Ecto neural progenitor cell (in vitro differentiated cells): ENCODE measurements at regions not wholly inside any gene's neighbourhood (a gene's known extent, or its start where the extent isn't known, plus 50 kb on each side); places are given as distances from the start of the nearest gene placed in this dataset.

ENCODE experiments used
- DNase-seq: peaks from one replicate; pipeline ENCODE4 v3.0.0-alpha.2; 2018; ENCODE audit warnings: low spot score

DNA sequence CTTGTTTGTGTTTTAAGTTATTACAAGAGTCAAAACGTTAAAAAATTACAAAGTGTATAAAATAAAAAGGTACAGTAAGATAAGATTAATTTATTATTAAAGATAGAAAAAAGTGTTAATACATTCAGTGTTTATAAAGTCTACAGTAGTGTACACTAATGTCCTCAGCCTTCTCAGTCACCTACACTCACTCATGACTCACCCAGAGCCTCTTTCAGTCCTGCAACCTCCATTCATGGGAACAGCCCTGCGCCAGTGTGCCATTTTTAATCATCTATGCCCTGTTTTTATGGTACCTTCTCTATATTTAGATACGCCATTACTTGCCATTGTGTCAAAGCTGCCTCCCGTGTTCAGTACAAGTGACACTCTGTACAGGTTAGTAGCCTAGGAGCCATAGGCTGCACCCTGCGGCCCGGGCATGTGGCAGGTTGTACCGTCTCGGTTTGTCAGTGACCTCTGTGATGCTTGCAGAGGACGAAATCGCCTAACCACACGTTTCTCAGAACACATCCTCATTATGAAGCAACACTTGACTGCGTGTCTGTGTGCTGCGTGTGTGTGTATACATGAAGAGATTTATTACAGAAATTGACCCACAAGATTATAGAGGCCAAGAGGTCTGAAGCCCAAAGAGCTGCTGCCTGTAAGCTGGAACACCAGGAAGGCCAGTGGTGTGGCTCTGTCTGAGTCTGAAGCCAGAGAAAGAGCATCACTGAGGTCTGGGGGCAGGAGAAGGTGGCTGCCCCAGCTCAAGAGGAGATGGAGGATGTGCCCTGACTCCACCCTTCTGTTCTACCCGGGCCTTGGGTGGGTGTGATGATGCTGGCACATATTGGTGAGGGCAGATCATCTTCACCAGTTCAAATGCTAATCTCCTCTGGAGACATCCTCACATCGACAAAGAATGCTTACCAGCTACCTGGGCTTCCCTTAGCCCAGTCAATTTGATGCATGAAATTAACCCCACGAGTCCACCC is 116.6 kb upstream of the C14orf180 start:
- peak; percentile 37 for DNase-seq

DNA sequence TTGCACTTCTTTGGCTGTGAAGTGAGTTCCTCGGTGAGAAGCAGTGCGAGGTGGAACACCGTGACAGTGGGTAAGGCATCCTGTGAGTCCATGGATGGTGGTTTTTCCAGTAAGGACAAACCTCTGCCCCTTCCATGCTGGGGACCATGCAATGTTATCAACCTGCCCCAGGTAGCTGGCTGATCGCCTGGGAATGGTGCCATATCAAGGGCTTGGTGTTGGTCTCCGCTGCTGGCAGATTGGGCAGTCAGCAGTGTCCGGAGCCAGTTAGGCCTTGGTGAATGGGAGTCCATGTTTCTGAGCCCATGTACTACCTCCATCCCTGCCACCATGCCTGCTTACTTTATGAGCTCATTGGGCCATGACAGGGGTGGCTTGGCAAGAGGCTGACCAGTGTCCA is 114.7 kb upstream of the C14orf180 start:
- peak; percentile 30 for DNase-seq

DNA sequence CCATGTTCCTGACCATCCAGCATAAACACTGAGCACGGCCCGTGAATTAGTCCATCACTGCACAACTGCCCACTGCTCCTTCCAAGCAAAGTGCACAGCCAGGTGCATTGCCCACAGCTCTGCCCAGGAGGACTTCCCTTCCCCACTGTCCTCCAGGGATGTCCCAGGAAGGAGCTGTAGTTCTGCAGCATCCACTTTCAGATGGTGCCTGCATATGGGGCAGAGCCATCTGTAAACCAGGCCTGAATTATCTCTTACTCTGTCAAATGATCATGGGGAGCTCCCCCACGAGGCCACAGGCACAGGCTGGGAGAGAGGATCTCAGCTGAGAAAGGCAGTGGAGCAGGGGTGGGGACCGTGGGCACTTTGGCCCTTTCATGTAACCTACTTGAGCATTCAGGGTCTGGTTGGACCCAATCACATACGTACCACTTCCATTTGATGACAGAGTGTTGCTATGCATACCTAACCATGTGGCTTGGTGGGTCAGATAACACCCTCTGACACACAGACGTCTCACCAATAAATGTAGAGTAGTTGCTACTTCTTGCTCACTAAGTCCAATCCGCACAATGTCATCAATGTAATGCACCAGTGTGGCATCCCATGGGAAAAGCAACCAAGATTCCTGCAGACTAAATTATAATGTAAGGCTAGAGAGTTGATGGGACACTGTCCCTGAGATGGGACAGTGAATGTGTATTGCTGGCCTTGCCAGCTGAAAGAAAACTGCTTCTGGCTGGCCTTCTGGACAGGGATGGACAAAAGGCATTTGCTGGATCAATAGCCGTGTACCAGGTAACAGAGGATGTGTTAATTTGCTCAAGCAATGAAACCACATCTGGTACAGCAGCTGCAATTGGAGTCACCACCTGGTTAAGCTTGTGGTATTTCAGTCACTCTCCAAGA is 113.8 kb upstream of the C14orf180 start:
- no peak for DNase-seq

DNA sequence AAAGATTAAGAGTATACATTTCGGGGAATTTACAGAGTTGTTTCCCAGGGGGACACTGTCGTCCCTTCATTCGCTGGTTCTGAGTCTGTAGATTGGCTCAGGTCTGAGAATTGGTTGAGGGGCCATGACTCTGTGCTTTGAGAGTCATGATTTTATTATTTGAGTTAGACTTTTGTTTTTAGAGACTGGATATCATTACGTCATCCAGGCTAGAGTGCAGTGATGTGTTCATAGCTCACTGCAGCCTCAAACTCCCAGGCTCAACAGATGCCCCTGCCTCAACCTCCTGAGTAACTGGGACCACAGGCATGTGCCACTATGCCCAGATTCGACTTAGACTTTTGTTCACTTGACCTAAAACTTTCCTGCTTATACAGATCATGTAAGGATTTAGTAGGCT is 112.3 kb upstream of the C14orf180 start:
- no peak for DNase-seq

DNA sequence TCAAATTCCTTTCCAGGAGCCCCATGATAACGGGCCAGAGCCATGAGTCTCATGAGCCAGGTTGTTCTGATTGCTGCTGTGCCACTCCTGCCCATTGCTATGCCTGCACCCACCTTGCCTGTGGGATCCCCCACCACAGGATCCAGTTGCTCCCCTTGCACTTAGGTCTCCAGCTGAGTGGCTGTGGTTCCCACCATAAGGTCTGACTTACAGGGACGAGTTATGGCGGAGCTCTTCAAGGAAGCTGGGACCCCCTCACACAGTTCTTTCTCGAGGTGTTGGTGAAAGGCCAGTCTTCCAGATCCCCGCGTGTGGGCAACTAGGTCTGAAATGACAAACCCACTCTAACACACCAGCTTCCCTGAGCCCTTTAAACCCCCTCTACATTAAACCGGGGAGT is 111.9 kb upstream of the C14orf180 start:
- no peak for DNase-seq

DNA sequence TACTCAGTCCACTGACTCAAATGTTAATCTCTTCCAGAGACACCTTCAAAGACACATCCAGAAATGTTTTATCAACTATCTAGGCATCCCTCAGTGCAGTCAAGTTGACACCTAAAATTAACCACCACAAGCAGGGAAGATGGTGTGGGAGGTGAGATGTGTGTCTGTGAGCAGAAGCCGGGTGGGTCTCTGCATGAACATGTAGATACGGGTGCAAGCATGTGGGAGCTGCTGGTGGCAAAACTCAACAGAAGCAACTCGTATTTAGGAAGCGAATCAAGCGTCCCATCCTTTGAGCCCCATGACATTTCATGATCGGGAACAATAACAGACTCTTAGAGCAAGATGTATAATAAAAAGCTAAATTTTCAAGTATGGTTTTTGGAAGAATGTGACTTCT is 110.0 kb upstream of the C14orf180 start:
- DNase-seq = no peak

DNA sequence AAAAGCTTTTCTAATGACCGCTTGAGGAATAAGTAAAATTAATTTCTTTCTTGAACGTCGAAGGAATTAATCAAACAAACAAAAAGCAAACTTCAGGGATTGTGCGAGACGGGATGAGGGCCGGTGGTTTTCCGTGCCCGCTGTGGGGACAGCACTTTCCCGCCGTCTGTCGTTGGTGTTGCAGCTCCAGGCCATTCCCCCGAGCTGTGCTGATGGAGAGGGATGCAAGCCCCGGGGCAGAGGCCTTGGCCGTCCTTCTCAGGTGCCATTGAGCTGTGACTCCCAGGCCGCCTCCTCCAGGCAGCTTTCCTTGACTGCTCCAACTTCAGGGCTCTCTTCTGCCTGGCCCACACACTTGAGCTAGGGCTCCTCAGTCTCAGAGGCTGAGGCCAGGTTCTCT is 109.0 kb upstream of the C14orf180 start:
- no peak for DNase-seq

DNA sequence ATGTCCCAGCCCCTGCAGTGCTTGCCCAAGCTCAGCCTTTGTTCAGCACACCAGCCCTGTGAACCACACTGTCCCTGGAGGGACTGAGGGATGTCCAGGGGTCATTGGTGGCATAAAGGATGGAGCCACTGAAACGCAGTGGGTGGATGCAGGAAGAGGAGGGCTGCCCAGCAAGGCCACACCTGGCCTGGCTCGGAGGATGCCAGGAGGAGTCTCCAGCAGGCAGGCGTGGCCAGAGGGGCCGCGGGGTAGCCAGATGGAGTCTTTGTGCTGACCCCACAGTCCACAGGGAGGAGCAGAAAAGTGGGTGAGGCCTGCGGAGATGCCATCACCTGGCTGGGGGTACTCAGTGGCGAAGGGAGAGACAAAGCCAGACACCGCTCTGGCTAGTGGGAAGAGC is 108.5 kb upstream of the C14orf180 start:
- no peak for DNase-seq

DNA sequence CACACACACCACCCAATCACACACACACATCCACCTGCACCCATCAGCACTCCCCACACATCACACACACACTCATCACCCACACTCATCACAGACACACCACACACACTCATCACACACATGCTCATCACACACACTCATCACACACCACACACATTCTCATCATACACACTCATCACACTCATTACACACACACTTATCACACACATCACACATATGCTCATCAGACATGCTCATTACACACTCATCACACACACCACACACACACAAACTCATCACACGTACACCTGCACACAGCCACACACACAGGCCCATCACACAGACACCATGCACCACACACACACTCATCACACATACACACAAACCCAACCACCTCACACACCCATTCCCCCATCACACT is 107.5 kb upstream of the C14orf180 start:
- no peak for DNase-seq

DNA sequence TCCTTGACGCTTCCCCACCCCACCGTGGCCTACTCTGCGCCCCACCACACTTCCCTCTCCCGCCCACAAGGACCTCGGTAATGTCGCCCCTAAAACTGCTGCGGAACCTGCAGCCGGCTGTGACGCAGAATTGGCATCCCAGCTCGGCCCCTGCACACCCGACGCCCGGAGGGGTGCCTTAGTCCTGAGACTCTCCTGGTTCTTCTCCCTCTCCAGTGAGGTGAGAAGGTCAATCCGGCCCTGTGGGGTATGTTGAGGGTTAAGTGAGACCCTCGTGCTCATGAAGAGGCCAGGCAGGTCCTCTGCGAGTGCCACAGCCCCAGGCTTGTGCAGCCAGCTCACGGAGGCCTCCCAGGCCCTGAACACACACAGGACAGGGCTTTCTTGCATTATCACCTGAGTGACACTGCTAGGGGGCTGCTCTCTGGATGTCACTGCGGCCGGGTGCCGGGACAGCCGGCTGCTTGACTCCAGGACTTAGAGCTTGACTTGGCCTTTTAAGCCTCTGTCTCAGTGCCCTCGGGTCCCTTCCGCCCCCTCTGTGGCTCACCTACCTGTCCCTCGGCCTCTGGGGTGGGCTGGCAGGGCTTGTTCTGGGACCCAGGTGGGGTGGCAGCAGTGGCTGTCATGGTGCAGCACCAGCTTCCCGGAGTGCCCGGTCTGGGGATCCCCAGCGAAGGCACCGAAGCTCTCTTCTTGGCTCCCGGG is 106.9 kb upstream of the C14orf180 start:
- DNase-seq = no peak

DNA sequence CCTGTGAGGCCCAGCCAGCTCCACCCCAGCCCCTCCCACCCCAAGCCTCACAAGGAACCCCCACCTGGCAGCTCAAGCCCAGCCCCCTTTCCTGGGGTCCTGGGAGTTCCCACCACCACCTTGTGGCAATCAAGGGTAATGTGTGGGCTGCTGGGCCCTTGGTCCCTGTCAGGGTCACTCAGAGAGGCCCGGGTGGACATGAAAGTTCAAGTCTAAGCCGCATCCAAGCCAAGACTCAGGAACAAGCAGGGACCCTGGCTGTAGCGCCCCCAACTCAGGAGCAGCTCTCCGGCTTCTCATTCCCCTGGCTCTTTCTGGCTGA is 106.4 kb upstream of the C14orf180 start:
- peak; percentile 53 for DNase-seq

DNA sequence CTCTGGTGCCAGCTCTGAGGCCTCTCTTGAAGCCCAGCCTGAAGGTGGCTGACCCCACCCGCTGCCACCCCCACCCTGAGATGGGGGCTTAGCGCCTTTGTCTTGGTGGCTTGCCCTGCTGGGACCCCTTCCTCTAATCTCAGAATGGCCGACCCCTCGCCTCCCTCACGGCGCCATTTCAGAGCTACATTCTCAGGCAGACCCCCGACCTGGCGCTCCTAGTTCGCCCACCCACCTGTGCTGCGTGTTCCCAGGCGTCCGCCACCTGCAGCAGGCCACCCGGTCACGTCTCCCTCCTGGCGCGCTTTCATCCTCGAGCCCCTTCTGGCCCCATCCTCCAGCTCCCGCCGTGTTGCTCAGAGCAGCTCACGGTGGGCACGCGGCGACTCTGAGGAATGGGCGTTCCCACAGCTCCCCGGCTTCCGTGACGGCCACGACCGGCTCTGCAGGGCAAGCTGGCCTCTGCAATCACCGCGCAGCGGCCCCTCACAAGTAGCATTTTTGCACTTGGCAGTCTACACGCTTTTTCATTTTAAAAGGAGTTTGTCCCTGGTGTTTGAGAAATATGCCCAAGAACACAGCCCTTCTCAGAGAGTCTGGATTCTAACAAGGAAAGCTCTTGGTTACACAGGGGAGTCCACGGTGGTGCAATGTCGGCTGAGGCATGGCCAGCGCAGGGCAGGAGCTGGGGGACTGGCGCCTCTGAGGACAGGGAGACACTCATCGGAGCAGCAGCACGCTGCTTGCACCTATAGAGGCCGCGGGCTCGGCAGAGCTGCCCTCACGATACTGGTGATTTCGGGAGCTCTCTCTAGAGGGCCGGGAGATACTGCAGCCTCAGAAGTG is 105.7 kb upstream of the C14orf180 start:
- DNase-seq = no peak

DNA sequence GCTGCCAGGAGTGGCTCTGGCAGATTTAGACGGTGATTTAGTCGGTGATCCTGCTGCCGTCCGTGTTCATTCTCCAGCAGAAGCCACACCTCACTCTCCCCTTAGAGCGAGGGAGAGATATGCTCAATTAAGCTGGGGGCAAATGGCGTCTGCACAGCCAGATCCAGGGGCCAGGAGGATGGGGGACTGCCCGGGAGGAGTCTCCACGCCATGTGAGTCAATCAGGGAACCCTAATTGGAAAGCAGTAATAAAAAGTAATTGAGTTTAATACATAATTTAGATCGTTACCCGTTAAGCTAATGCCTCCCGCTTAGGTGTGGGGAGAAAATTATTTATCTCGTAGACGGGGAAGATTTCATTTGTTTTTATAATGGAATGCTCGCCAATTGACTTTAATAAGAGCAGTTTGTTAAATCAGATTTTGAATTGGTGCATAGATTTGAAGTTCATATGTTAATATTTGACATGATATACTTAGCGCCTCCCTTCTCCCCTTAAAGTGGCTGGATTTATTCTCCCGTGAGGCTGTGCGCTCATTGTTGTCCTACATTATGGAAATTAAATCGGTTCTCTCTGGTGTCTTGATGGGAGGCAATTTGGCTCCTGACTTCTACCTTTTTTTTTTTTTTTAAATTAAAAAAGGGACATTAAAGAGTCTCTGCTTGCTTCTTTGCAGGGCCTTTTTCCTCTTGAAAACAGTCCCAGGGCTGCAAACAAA is 104.9 kb upstream of the C14orf180 start:
- no peak for DNase-seq

DNA sequence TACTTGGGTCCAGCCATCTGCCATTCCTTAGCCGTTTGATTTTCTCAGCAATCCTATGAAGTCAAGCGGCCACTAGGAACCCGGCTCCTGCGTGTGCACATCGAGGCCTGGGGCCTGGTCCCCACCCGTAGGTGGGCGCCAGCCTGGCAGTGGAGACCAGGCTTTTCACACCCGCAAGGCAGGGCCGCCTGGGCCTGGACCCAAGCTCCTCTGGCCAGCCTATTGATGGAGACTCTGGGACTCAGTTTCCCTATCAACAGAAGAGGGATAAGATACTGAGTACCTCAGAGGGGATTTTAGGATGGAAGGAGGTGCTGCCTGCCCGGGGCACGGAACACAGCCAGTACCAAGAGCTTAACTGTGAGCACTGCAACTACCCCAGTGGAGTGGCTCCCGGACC is 104.3 kb upstream of the C14orf180 start:
- DNase-seq = no peak

DNA sequence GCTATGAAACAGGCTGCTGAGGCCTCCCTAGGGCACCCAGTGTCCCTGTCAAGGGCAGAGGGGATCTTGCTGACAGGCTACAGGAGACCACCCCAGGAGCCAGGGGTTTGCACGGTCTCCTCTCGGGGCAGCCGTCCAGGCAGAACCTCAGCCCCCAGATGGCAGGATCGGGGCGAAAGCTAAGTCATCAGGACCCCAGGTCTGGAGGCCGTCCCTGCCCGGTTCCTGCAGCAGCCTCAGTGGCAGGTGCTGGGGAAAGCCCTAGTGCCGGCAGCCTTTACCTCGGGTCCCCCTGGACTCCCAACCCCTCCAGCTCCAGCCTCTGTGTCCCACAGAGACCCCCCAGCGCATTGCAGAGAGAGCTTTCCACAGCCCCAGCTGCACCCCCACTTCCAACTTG is 103.8 kb upstream of the C14orf180 start:
- no peak for DNase-seq

DNA sequence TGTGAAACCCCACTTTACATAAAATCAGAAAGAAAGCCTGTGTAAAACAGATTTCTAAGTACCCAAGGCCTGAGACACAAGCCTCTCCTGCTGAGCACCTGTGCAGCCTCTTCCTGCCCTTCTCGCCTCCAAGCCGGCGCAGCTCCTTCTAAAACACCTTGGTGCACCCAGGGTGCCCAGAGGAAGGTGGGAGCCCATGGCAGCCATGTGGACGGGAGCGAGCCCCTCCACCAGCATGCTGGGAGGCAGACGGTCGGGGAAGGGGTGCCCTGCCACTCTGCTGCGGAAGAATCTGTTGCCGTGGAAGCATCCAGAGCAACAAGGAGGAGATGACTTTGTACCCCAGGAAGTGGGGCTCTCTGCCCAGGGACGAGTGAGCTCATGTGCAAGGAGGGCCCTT is 103.1 kb upstream of the C14orf180 start:
- no peak for DNase-seq

DNA sequence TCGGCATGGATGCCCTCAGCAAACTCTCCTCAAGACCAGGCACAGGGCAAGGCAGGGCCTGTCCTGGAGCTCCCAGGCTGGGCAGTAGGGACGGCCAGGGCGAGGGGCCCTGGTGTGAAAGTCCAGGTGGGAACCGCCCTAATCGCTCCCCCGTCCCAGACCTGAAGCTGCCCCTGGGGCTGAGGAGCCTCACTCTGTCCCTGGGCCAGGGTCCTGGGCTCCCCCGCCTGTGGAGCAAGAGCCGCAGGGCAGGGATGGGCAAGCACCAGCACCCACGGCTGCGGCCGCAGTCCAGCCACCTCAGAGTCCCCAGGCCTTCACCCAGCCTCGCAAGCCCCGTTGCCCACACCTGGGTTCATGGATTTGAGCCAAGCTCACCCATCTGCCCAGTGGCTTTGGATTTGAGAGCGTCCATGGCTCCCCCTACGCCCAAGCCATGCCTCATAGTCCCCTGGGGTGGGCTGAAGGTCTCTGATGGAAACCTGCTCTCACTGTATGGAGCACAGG is 102.4 kb upstream of the C14orf180 start:
- DNase-seq = no peak

DNA sequence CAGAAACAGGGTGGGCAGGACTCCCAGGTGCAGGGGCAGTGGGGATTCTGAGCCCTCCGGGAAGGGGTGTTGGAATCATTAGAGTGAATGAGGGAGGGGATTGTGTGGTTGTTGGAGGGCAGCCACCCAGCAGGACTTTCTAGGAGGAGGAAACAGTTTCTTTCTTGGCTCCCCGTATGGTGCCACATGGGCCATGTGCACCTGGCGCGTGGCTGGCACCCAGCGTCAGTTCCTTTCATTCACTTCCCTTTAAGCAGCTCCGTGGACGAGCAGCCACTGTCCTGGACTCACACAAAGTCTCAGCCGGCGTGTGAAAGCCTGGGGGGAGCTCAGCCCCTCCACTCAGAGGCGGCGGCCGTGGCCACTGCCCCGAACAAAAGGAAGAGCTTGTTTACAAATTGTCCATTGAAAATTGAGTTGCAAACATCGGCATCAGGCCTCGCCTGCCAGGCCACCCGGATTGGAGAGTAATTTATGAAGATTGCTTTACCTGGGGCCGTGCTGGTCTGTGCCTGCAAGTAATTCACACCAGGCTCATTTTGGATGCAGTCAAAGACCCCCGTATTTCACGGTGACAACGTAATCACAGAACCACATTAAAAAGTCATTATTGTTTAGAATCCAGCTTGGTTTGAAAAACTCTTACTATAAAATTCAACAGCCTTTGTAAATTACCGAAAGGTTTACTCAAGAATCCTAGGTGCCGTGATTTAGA is 101.7 kb upstream of the C14orf180 start:
- DNase-seq = no peak

DNA sequence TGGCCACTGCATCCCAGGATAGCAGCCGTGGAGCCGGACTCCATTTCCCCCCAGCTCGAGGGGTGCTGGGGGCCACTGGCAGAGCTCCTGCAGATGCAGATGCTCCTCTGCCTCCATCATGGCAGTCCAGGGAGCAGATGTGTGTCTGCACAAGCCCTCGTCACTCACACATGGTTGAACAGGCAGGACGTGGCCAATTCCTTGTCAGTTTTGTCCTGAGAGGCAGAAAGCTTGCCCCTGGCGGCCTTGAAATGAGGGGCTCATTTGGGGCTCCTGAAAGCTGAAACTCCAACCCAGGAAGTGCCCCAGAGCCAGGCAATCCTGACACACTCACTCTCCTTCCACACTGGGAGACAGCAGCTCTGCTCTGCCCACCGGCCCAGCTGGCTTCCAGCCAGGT is 100.9 kb upstream of the C14orf180 start:
- no peak for DNase-seq

DNA sequence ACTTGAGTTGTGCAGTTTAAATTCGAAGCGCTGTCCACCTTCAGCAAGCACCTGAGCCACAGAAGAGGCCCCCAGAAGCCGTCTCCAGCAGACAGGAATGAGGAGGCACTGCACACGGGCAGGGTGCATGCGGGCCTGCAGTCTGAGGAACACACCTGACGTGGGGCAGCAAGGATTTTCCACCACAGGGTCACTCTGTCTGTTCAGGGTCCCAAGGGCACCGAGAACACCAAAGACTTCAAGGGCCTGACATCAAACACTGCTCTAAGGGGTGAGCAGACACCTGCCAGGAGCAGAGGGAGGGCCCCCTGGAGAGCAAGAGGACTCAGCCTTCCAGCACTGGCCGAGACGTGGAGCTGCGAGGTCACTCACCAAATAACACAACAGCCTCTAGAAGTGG is 99.7 kb upstream of the C14orf180 start:
- DNase-seq = no peak
